H1 (cell line): ENCODE measurements at regions not wholly inside any gene's neighbourhood (a gene's known extent, or its start where the extent isn't known, plus 50 kb on each side); places are given as distances from the start of the nearest gene placed in this dataset.

Source experiments
- CTCF ChIA-PET: fragments of 300-600 bp; sonication (Branson Sonifier 250); formaldehyde crosslinking; loops from one replicate; lab custom pipeline; 2021; ENCODE audit not compliant: partially characterized antibody; lab: Charles Lee
- POLR2A ChIA-PET: fragments of 300-600 bp; sonication (Branson Sonifier 250); formaldehyde crosslinking; loops from one replicate; lab custom pipeline; 2021; ENCODE audit warnings: inconsistent platforms; ENCODE audit not compliant: partially characterized antibody; lab: Charles Lee
- DNase-seq, 2 experiments: peaks; one replicate each; pipeline versions ENCODE4 v3.0.0 to v3.0.0-alpha.2; 2010 to 2022; ENCODE audit warnings: low spot score in 2 of 2, low read depth in 1 of 2, mixed read lengths in 1 of 2
- FAIRE-seq: peaks from 2 replicates; lab custom pipeline; 2011; peaks lifted over from hg19 to GRCh38; lab: Jason Lieb, UNC
- H2AFZ ChIP-seq: 2 replicates; pipeline ENCODE4 v1.8.1; 2012; ENCODE audit warnings: low read length, inconsistent platforms
- H2AK5ac ChIP-seq: 2 replicates; pipeline ENCODE4 v1.6.1; 2013; ENCODE audit warnings: low read depth, low read length
- H2BK120ac ChIP-seq: replicated peaks from 2 replicates; pipeline ENCODE3; 2013; ENCODE audit warnings: low read depth, low read length, inconsistent platforms
- H2BK12ac ChIP-seq: 2 replicates; pipeline ENCODE4 v1.6.1; 2013; ENCODE audit warnings: low read depth, low read length
- H2BK15ac ChIP-seq: 2 replicates; pipeline ENCODE4 v1.6.1; 2013; ENCODE audit warnings: low read length
- H2BK20ac ChIP-seq: 2 replicates; pipeline ENCODE4 v1.6.1; 2013; ENCODE audit warnings: low read length
- H2BK5ac ChIP-seq: 2 replicates; pipeline ENCODE4 v1.6.1; 2013; ENCODE audit warnings: low read depth, low read length
- H3K14ac ChIP-seq: 2 replicates; pipeline ENCODE4 v1.6.1; 2013; ENCODE audit warnings: inconsistent platforms; ENCODE audit not compliant: insufficient read length
- H3K18ac ChIP-seq: 2 replicates; pipeline ENCODE4 v1.6.1; 2013; ENCODE audit warnings: low read length; ENCODE audit errors: extremely low read depth
- H3K23ac ChIP-seq: 2 replicates; pipeline ENCODE4 v1.6.1; 2013; ENCODE audit warnings: inconsistent platforms; ENCODE audit not compliant: insufficient read length
- H3K23me2 ChIP-seq: 2 replicates; pipeline ENCODE4 v1.6.1; 2013; ENCODE audit warnings: low read depth, low read length
- H3K27ac ChIP-seq: 2 replicates; pipeline ENCODE4 v1.6.1; 2011; ENCODE audit warnings: low read depth, low read length, inconsistent platforms
- H3K27me3 ChIP-seq, 4 experiments: replicated peaks in 1 of 4; 1 replicate in 1 of 4; 2 replicates in 3 of 4; pipeline versions ENCODE4 v1.6.1 to v1.8.1; 2011 to 2013; ENCODE audit warnings: low read length in 3 of 4, mild to moderate bottlenecking in 3 of 4, inconsistent platforms in 2 of 4, mixed read lengths in 2 of 4, moderate library complexity in 1 of 4; ENCODE audit not compliant: control insufficient read depth in 3 of 4, insufficient read depth in 3 of 4; ENCODE audit errors: extremely low read depth in 1 of 4
- H3K36me3 ChIP-seq, 4 experiments: 2 replicates each; pipeline versions ENCODE4 v1.6.1 to v1.8.1; 2011 to 2013; ENCODE audit warnings: mild to moderate bottlenecking in 4 of 4, low read length in 3 of 4, moderate library complexity in 2 of 4, control low read depth in 1 of 4, inconsistent platforms in 1 of 4; ENCODE audit not compliant: insufficient read depth in 4 of 4, control insufficient read depth in 2 of 4
- H3K4ac ChIP-seq: replicated peaks from 2 replicates; pipeline ENCODE3; 2013; ENCODE audit warnings: low read length, low read depth, mixed read lengths, inconsistent platforms; ENCODE audit not compliant: insufficient read length
- H3K4me1 ChIP-seq, 4 experiments: replicated peaks in 1 of 4; 1 replicate in 1 of 4; 2 replicates in 3 of 4; pipeline versions ENCODE4 v1.6.1 to v1.8.1; 2011 to 2013; ENCODE audit warnings: low read length in 3 of 4, inconsistent platforms in 2 of 4, mixed read lengths in 1 of 4; ENCODE audit not compliant: insufficient read depth in 4 of 4, control insufficient read depth in 3 of 4
- H3K4me2 ChIP-seq, 2 experiments: 2 replicates each; pipeline versions ENCODE4 v1.6.1 to v1.8.1; 2011 to 2013; ENCODE audit warnings: low read depth in 2 of 2, low read length in 2 of 2, control low read depth in 1 of 2, inconsistent platforms in 1 of 2, mild to moderate bottlenecking in 1 of 2; ENCODE audit not compliant: insufficient read depth in 1 of 2
- H3K4me3 ChIP-seq, 4 experiments: fragments of 200-600, 300-600 bp in 1 of 4; sonication (generic), shearing (Covaris generic), sonication (Bioruptor Twin) in 1 of 4; 2 replicates each; pipeline versions ENCODE4 v1.5.1 to v1.8.1; 2011 to 2016; ENCODE audit warnings: low read length in 4 of 4, low read depth in 3 of 4, control low read depth in 2 of 4, inconsistent platforms in 2 of 4, mild to moderate bottlenecking in 2 of 4, mixed read lengths in 1 of 4, moderate library complexity in 1 of 4; ENCODE audit not compliant: insufficient read depth in 2 of 4; ENCODE audit errors: extremely low read depth in 1 of 4
- H3K56ac ChIP-seq: replicated peaks from 2 replicates; pipeline ENCODE3; 2013; ENCODE audit warnings: low read depth, mild to moderate bottlenecking, mixed read lengths, low read length, inconsistent platforms; ENCODE audit not compliant: insufficient read length
- H3K79me1 ChIP-seq: 2 replicates; pipeline ENCODE4 v1.6.1; 2013; ENCODE audit warnings: low read depth, low read length, control low read depth
- H3K79me2 ChIP-seq, 2 experiments: 2 replicates each; pipeline versions ENCODE4 v1.6.1 to v1.8.1; 2012 to 2013; ENCODE audit warnings: low read length in 2 of 2, mild to moderate bottlenecking in 2 of 2, inconsistent platforms in 1 of 2; ENCODE audit not compliant: insufficient read depth in 2 of 2, control insufficient read depth in 1 of 2
- H3K9ac ChIP-seq, 4 experiments: replicated peaks in 1 of 4; 1 replicate in 1 of 4; 2 replicates in 3 of 4; pipeline versions ENCODE4 v1.6.1 to v1.8.1; 2011 to 2013; ENCODE audit warnings: low read depth in 3 of 4, low read length in 3 of 4, control low read depth in 2 of 4, mild to moderate bottlenecking in 2 of 4, moderate library complexity in 2 of 4, inconsistent platforms in 1 of 4; ENCODE audit errors: extremely low read depth in 1 of 4
- H3K9me3 ChIP-seq, 2 experiments: 2 replicates each; pipeline versions ENCODE4 v1.6.1 to v1.8.1; 2012 to 2013; ENCODE audit warnings: mild to moderate bottlenecking in 2 of 2, moderate library complexity in 2 of 2, control low read depth in 1 of 2, inconsistent platforms in 1 of 2, low read depth in 1 of 2, low read length in 1 of 2, mixed read lengths in 1 of 2; ENCODE audit not compliant: insufficient read depth in 2 of 2
- H4K20me1 ChIP-seq, 2 experiments: replicated peaks in 1 of 2; 2 replicates each; pipeline versions ENCODE3 to v1.8.1; 2011 to 2013; ENCODE audit warnings: inconsistent platforms in 2 of 2, low read length in 2 of 2, mild to moderate bottlenecking in 1 of 2; ENCODE audit not compliant: insufficient read depth in 2 of 2, control insufficient read depth in 1 of 2
- H4K5ac ChIP-seq: 2 replicates; pipeline ENCODE4 v1.6.1; 2013; ENCODE audit warnings: low read length, low read depth, mixed read lengths, inconsistent platforms; ENCODE audit not compliant: insufficient read length
- H4K8ac ChIP-seq: 2 replicates; pipeline ENCODE4 v1.8.0; 2013; ENCODE audit warnings: mild to moderate bottlenecking, moderate library complexity, low read length, inconsistent platforms; ENCODE audit not compliant: insufficient read depth; ENCODE audit errors: extremely low read depth
- H4K91ac ChIP-seq: replicated peaks from 2 replicates; pipeline ENCODE3; 2013; ENCODE audit warnings: low read length, mixed read lengths, inconsistent platforms; ENCODE audit not compliant: insufficient read length
- CTBP2 ChIP-seq: IDR thresholded peaks from 2 replicates; pipeline ENCODE4 v1.7.0; 2011; ENCODE audit warnings: borderline replicate concordance, mild to moderate bottlenecking, moderate library complexity, mixed read lengths, low read length; ENCODE audit not compliant: insufficient read depth, insufficient read length
- HDAC2 ChIP-seq, 2 experiments: fragments of 300-600 bp in 1 of 2; sonication (generic) in 1 of 2; IDR thresholded peaks; 2 replicates each; pipeline ENCODE4 v1.6.1; 2011 to 2012; ENCODE audit warnings: low read depth in 2 of 2, low read length in 2 of 2, mild to moderate bottlenecking in 2 of 2, moderate library complexity in 2 of 2, borderline replicate concordance in 1 of 2, inconsistent platforms in 1 of 2
- MAFK ChIP-seq: IDR thresholded peaks from 2 replicates; pipeline ENCODE4 v1.6.1; 2012; ENCODE audit warnings: low read depth, mild to moderate bottlenecking, improper control_type of control experiment, low read length
- NRF1 ChIP-seq: IDR thresholded peaks from 2 replicates; pipeline ENCODE4 v1.6.1; 2011; ENCODE audit warnings: mild to moderate bottlenecking, low read depth, low read length, improper control_type of control experiment
- SP1 ChIP-seq: IDR thresholded peaks from 2 replicates; pipeline ENCODE4 v1.6.1; 2011; ENCODE audit warnings: low read depth, low read length
- TEAD4 ChIP-seq: IDR thresholded peaks from 2 replicates; pipeline ENCODE4 v1.6.1; 2012; ENCODE audit warnings: low read depth, low read length, inconsistent platforms, mixed read lengths
- WGBS, 2 experiments: shearing (Covaris generic) in 1 of 2; methylation state at CpG; one replicate each; pipeline versions ENCODE4 v1.1.6 to v1.1.7; 2013 to 2015; ENCODE audit warnings: low lambda C conversion rate in 2 of 2, mixed read lengths in 2 of 2, inconsistent platforms in 1 of 2, low coverage in 1 of 2, missing lambda C conversion rate in 1 of 2; ENCODE audit not compliant: insufficient replicate concordance in 2 of 2, insufficient coverage in 1 of 2, insufficient read length in 1 of 2; ENCODE audit errors: extremely low coverage in 1 of 2, missing lambda C conversion rate in 1 of 2; 5-methylcytosine and 5-hydroxymethylcytosine counted together

GRCh38 chr4:28179126-28179525 lies 1318.5 kb downstream of the STIM2 start:
- no peak for DNase-seq
- H2BK5ac ChIP-seq: no peak overlapping the region
- no peak overlapping the region for H3K4ac ChIP-seq
- no peaks in the 10 kb centered on the region for H3K36me3 ChIP-seq
- H3K27me3 ChIP-seq: no peaks in the 10 kb centered on the region
- H2BK20ac ChIP-seq: no peak overlapping the region
- ChIA-PET CTCF (no interaction called here), POLR2A (no interaction called here)
- no peak overlapping the region for H3K23ac ChIP-seq
- H2AK5ac ChIP-seq: no peak overlapping the region
- no peak for TF ChIP-seq NRF1
- TF ChIP-seq CTBP2: no peak
- no peak for TF ChIP-seq HDAC2 (IDR thresholded peaks at IDR 0.05; ENCODE audit: borderline replicate concordance in 1 of 2, low read depth in 2 of 2, low read length in 2 of 2)
- TF ChIP-seq TEAD4: no peak
- no peak for TF ChIP-seq SP1
- no peak for TF ChIP-seq MAFK
- no peaks in the 10 kb centered on the region for H3K79me1 ChIP-seq
- no peak overlapping the region for H3K27ac ChIP-seq
- no peak overlapping the region for H3K9ac ChIP-seq
- H4K5ac ChIP-seq: no peak overlapping the region
- H4K91ac ChIP-seq: no peak overlapping the region
- no peaks in the 10 kb centered on the region for H3K4me1 ChIP-seq
- H2BK12ac ChIP-seq: no peak overlapping the region
- no peaks in the 10 kb centered on the region for H3K23me2 ChIP-seq
- H3K56ac ChIP-seq: no peak overlapping the region
- no peaks in the 10 kb centered on the region for H3K9me3 ChIP-seq
- H2AFZ ChIP-seq: no peak overlapping the region
- H3K4me3 ChIP-seq: no peak overlapping the region
- no peaks in the 10 kb centered on the region for H4K20me1 ChIP-seq
- H4K8ac ChIP-seq: no peak overlapping the region
- H3K18ac ChIP-seq: no peak overlapping the region
- no peak overlapping the region for H3K14ac ChIP-seq
- 89% methylated on average over 3 of the region's 3 CpGs; no CpG with 5 or more reads in 1 of the 2 experiments for WGBS, 2 experiments
- no peak overlapping the region for H2BK15ac ChIP-seq
- no peak overlapping the region for H3K4me2 ChIP-seq
- H3K79me2 ChIP-seq: no peaks in the 10 kb centered on the region
- H2BK120ac ChIP-seq: no peak overlapping the region
- no peak for FAIRE-seq
